ENCODE measurements at regions not wholly inside any gene's neighbourhood (a gene's known extent, or its start where the extent isn't known, plus 50 kb on each side); places are given as distances from the start of the nearest gene placed in this dataset.
"Not testable (repeated sequence)": the region's sequence is repeated elsewhere in the genome, so short reads cannot be mapped to it uniquely, and the experiment has no call there.

DNA sequence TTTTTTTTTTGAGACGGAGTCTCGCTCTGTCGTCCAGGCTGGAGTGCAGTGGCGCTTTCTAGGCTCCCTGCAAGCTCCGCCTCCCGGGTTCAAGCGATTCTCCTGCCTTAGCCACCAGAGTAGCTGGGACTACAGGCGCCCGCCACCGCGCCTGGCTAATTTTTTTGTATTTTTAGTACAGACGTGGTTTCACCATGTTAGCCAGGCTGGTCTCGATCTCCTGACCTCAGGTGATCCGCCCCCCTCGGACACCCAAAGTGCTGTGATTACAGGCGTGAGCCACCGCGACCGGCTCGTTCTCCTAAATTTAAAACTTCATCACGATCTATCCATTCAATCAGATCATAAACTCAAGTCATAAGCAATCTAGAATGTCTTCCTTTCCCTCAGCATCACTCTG, 359.5 kb upstream of the BRINP3 start:
- not testable (repeated sequence) for DNase-seq

DNA sequence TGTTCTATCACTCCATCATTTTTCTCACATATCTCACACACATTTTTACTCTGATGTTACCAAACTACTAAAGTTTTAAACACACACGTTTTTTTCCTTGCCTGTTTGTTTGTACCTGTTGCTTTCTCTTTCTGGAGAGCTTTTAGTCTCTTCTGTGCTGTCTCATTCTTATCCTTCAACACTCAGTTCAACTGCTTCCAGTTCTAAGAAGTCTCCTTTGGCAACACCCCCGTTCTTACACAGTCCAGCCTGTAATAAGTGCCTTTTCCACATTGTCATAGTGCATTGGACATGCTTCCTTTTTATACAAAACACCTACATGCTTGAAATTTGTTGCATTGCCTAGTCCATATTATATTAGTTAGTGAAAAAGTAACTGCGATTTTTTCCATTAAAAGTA, 360.2 kb upstream of the BRINP3 start:
- DNase-seq: no peak

DNA sequence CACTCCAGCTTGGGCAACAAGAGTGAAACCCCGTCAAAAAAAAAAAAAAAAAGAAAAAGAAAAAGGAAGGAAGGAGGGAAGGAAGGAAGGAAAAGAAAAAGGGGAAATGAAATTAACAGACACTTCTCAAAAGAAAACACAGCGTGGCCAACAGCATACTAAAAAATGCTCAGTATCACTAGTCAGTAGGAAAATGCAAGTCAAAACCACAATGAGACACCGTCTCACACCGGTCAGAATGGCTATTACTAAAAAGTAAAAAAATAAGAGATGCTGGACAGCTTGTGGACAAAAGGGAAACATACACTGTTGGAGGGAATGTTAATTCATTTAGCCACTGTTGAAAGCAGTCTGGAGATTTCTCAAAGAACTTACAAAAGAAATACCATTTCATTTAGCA, 369.5 kb upstream of the BRINP3 start:
- no peak for DNase-seq

DNA sequence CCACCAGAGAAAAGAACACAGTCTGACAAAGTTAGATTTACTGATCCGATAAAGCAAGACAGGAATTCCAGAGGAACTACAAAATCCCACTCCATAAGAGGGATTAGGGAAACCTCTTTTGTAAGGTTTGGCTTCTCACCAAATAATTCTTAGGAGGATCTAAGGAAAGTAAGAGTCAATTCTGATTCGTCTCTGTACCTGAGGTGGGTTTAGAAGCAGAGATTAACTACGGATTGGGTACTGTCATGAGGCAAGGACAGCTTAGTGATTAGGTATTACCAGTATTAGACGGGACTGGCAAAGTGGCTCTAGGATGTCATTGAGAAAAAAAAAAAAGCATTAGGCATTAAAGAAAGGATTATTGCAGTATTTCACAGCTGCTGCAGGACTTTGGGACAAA, 371.7 kb upstream of the BRINP3 start:
- no peak for DNase-seq

- DNase-seq: no peak
These were observed 374.9 kb upstream of the BRINP3 start for GRCh38 chr1:190852611-190853010.

DNA sequence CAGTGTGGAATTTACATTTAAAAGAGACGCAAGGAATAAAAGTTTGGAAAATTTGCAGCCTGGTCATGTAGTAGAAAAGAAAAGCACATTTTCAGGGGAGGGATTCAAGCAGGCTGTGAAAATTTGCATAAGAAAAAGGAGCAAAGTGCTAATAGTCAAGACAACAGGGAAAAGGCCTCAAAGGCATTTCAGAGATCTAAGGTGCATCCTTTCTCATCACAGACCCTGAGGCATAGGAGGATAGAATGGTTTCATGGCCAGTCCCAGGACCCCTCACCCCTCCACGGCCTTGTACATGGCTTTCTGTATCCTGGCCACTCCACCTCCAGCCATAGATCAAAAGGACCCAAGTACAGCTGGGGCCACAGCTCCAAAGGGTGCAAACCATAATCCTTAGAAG, 380.5 kb upstream of the BRINP3 start:
- no peak for DNase-seq

DNA sequence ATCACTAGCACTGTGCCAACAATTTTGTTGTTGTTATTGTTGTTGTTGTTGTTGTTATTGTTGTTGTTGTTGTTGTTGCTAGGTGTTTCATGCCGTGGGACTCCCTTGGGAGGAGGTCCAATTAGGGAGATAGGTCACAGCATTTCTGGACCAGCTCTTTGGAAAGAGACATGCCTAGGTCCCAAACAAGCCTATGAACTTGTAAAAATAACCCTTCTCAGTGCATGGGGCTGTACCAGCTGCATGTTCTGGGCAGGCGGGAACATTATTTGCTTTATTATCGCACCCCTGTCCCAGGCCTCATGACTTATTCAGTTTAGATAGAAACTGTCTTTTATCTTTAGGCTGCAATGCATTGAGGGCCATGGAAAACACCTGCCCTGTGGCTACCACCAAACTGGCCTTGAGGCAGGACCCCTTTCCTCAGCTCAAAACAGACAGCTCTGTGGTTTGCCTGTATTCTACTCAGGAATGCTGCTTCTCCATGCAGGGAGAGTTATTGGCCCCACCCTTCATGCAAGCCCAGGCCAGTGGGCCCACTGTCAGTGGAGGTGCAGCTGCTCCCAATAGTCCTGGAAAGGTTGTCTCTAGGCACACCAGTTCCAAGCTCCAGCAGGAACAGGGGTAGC, 386.5 kb upstream of the BRINP3 start:
- DNase-seq: no peak

- DNase-seq: no peak
These were observed 402.7 kb upstream of the BRINP3 start for GRCh38 chr1:190880352-190880751.

- DNase-seq: no peak
These were observed 403.4 kb upstream of the BRINP3 start for GRCh38 chr1:190881064-190881463.

DNA sequence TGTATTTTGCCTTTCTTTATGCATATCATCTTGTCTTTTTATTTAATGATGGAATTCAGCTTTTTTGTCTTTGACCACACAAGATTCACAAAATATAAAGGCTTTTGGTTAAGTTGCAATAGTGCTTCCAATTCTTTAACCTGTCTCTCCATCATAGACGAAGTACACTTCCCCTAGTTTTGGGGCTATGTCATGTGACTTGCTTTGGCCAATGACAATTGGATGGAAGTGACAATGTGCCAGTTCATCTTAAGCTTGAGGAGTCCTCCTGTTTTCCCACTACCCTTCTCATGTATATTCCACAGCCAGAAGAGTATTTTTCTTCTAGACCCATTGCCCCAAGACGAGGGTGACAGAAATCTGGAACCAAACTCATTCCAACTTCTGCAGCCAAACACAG, 419.6 kb upstream of the BRINP3 start:
- no peak for DNase-seq

DNA sequence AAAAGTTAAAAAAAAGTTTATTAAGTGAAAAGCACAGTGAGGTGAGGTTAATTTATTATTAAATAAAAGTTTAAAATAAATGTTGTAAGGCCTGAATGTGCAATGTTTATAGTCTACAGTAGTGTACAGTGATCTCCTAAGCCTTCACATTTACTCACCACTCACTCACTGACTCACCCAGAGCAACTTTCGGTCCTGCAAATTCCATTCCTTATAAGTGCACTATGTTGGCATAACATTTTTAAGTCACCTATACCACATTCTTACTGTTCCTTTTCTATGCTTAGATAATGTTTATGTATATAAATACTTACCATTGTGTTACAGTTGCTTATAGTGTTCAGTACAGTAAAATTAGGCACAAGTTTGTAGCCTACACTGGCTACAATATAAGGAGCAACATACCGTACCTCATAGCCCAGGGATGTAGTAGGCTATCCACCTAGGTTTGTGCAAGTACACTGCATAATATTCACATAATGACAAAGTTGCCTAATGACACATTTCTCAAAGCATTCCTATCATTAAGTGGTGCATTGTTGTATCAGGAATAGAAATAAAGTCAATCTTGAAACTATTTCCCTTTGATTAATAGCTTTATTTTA, 426.5 kb upstream of the BRINP3 start:
- no peak for DNase-seq

GRCh38 chr1:190906206-190906725, 428.6 kb upstream of the BRINP3 start:
- no peak for DNase-seq

GRCh38 chr1:190908246-190908645, 430.6 kb upstream of the BRINP3 start:
- DNase-seq: no peak

- DNase-seq: no peak
These were observed 431.0 kb upstream of the BRINP3 start for GRCh38 chr1:190908691-190909090.

DNA sequence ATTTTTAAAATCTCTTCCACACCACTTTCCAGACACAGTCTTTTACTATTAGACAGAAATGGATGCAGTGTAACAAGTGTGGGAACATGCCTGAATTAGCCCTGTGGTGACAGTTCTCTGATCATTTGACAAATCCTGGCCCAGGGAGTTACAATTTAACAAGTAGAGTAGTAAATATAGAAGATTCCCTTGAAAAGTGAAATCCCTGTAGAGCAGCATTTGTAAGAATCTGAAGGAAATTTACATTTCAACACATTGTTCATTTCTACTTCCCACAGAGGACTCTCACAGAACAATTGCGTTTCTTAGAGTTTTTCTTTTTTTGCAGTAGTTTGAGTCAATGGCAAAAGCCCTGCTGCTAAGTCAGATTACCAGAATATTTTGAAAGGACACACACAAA, 458.3 kb upstream of the BRINP3 start:
- DNase-seq: no peak

DNA sequence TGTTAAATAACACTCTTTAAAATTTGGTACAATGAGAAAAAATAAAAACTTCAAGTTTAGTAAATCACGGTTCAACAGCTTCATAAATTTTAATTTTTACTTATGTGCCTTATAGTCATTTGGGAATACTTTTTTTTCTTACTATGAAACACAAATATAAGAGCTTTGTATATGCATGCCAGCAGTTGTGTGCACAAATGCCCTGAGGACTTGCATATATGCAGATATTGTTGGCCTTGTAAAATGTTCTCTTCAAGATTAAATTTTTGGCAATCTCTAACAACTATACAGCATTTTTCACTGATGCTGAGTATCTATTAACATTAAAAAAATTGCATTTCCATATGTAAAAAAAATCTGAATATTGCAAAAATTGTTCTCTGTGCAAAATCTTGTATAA, 458.7 kb upstream of the BRINP3 start:
- no peak for DNase-seq

DNA sequence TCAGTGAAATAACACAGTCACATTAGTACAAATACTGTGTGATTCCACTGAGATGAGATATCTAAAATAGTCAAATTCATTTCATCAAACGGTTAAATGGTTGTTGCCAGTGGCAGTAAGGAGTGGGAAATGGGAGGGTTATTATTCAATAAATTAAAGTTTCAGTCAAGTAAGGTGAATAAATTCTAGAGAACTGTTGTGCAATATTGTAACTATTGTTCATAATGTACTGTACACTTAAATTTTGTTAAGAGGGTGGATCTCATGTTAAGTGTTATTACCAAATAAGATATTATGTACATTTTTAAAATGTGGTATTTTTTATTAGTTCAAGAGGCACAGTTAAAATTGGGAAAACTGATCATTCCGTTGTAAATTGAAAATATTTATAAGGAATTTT, 463.3 kb upstream of the BRINP3 start:
- DNase-seq: no peak

DNA sequence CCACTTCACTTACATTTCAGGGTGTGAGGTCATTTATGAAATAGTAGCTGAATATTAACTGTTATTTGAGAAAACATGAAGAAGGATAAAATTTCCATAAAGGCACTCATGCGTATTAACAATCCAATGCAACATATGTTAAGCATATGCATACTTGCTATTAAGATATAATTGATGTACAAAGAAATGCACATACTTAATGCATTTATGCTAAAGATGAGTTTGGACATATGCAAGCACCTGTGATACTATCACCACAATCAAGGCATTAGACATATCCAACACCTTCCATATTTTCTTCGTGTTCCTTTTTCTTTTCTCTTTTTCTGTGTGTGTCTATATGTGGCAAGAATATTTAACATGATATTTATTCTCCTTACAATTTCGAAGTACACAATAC, 464.8 kb upstream of the BRINP3 start:
- DNase-seq: no peak

GRCh38 chr1:190943722-190944121, 466.1 kb upstream of the BRINP3 start:
- not testable (repeated sequence) for DNase-seq

- DNase-seq: peak in 2 of 3 experiments; percentile 56 to 86
These were observed 472.3 kb upstream of the BRINP3 start for GRCh38 chr1:190949939-190950338.

GRCh38 chr1:190957565-190957964, 479.9 kb upstream of the BRINP3 start:
- DNase-seq: no peak

DNA sequence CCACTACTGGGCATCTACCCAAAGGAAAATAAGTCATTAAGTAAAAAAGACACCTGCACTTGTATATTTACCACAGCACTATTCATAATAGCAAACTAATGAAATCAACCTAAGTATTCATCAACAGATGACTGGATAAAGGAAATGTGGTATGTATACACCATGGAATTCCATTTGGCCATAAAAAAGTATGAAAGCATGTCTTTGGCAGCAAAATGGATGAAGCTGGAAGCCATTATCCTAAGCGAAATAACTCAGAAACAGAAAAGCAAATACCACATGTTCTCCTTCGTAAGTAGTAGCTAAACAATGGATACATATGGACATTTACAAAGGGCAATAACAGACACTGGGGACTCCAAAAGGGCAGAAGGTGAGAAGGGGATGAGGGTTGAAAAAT, 485.7 kb upstream of the BRINP3 start:
- DNase-seq: no peak

- DNase-seq: no peak
These were observed 498.2 kb upstream of the BRINP3 start for GRCh38 chr1:190975827-190976226.

GRCh38 chr1:191002768-191003167, 525.1 kb upstream of the BRINP3 start:
- no peak for DNase-seq

DNA sequence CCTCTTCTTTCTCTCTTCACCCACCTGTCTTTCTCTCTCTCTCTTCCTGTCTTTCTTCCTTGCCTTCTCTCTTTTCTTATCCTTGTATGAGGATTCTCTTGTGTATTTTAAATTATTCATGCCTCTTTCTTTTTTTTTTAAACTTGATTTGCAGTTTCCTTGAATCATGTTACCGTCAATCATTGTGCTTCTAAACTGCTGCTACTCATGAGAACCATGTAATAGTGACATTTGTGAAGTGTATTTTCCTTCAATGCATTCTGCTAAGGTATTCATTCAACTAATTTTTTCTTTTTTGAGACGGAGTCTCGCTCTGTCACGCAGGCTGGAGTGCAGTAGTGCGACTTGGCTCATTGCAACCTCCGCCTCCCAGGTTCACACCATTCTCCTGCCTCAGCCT, 539.1 kb upstream of the BRINP3 start:
- DNase-seq: no peak

Data from NCI-H1417 (cell line).